GM19328 (cell line): ENCODE measurements at regions not wholly inside any gene's neighbourhood (a gene's known extent, or its start where the extent isn't known, plus 50 kb on each side); places are given as distances from the start of the nearest gene placed in this dataset.
"Not testable (repeated sequence)": the region's sequence is repeated elsewhere in the genome, so short reads cannot be mapped to it uniquely, and the experiment has no call there.

Experiments used
- ATAC-seq: cut with Tn5 transposase; IDR thresholded peaks from one replicate; pipeline ENCODE4 v1.9.1; 2021; ENCODE audit warnings: mild to moderate bottlenecking, moderate library complexity; ENCODE audit not compliant: unreplicated experiment

DNA sequence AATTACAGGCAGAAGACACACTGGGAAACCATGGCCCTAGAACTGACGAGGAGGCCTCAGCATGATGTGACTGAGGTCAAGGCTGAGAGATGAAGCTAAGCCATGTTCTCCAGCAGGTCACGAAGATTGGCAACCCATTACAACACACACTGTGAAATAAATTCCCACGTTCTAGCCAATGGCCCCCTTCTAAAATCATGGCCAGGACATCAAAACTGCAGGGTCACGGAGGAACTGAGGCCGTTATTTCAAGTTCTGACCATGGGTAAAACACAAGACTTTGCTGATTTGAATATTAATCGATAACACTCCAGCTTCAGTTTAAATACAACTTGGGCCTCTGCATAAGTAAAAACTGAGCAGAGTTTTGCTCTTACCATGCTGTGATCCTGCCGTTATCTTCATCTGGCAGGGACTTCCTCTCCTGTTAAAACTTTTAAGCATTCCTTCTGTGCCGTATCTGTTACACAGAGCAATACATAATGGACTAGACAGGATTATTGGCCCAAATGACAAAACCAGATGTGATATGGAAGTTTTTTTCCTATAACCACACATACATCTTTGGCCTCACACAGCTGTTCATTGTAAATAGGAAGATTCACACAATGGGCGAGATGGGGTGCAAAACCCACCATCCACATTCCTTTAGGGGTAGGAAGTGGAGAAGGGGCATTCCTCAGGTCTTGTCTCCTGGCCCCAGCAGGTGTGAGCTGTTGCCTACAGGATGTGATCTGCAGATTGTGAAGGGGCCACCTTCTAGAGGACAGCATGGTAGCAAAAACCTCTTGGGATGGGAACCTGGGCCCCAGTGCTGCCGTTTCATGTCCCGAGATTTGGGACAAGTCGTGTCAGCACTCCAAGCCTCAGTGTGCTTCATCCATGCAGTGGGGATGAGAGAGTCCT, 207.4 kb downstream of the OPA1 start:
- no peak for ATAC-seq

DNA sequence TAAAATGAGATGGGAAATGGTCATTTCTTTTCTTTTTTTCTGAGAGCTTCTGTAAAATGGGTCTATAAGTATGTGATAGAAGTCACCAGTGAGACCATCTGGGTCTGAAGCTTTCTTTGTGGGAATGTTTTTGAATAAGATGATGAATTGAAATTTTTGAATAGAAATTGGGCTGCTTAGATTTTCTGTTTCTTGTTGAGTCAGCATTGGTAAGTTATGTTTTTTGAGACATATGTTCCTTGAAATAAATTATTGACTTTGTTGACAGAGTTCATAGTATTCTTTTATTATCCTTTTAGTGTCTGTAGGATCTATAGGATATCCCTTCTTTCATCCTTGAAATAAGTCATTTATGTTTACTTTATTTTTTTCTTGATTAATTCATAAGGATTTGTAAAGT, 208.1 kb downstream of the OPA1 start:
- ATAC-seq: no peak

DNA sequence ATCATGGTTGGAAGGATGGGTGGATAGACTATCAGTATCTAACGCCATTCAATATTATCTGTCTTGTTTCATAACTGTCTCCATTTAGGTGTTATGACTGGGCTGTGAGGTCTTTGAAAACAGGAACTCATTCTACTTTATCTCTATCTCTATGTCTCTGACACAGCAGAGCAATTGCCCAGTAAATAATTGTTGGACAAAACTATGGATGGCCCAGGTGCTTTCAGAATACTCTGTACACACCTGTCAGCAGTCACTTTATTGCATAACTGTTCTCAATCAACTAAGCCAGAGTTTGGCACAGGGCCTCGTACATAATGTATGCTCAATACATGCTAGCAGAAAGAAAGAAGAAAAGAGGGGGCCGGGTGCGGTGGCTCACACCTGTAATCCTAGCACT, 210.3 kb downstream of the OPA1 start:
- no peak for ATAC-seq

DNA sequence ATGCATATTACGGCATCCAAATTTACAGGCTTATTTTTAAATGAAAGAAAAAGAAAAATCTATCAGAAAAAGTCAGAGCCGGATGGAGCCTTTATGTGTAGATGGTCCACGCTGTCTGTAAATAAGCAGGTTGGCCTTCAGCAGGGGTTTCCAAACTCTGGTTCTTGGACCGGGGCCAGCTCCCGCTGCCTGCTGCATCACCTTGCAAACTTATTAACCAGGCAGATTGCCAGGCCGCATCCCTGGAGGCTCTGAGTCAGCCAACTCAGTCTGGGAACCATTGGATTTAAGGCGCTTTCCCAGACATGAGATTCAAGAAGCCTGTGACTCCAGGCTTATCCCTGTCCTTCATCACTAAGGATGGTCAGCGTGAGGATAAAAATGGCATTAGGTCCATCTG, 212.4 kb downstream of the OPA1 start:
- no peak for ATAC-seq

DNA sequence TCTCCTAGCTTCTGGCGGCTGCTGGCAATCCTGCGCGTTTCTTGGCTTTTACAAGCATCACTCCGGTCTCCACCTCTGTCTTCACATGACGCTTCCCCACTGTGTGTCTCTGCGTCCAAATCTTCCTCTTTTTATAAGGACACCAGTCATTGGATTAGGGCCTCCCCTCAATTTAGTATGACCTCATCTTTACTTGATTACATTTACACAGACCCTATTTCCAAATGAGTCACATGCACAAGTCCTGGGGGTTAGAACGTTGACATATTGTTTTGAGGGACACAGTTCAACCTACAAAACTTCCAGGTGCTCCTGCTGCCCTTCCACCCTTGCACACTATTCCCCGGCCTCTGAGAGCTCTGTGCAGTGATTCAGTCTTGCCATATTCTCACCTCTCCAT, 215.3 kb downstream of the OPA1 start:
- no peak for ATAC-seq

DNA sequence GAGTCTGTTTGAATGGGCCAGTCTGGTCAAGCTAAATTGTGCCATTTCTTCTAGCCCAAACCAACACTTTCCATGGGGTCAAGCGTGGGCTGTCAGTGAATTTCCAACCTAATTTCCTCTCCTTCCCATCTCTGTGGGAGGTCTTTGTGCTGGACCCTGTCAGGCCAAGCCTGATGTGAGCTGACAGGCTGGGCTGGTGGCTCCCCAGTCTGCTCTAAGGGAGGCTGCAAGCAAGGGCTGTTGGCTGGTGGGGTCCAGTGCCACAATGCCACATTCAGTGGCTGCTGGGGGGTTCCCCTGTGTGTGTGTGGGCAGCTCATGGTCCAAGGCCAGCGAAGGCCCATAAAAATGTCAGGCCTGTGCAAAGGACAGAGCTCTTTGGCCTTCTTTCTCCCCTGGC, 216.1 kb downstream of the OPA1 start:
- no peak for ATAC-seq

DNA sequence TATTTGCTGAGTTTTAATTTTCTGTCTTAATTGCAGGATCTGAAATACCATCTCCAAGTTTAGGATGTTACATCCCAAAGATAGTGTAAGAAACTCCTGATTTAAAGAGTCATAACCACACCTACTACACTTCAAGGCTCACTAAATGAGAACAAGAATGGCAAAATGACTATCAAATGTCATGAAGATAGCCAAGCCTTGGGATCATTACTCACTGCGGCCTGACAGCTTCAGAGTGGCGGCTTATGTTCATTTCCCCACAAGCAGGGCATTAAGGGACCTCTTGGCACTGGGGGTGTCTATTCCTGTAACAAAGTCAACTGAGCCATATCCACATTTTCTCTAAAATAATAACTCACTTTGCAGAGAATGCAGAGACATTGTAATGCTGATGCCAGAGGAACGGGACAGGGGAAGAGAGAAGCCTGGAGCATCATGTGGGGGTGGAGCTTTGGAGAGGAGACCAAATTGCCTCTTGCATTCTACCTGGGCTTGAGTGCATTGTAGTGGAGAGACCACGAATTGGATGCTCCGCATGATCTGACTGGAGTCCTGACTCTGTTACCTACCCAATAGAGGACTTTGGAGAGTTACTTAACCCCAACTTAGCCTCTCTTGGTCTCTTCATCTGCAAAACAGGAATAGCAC, 219.2 kb downstream of the OPA1 start:
- no peak for ATAC-seq

DNA sequence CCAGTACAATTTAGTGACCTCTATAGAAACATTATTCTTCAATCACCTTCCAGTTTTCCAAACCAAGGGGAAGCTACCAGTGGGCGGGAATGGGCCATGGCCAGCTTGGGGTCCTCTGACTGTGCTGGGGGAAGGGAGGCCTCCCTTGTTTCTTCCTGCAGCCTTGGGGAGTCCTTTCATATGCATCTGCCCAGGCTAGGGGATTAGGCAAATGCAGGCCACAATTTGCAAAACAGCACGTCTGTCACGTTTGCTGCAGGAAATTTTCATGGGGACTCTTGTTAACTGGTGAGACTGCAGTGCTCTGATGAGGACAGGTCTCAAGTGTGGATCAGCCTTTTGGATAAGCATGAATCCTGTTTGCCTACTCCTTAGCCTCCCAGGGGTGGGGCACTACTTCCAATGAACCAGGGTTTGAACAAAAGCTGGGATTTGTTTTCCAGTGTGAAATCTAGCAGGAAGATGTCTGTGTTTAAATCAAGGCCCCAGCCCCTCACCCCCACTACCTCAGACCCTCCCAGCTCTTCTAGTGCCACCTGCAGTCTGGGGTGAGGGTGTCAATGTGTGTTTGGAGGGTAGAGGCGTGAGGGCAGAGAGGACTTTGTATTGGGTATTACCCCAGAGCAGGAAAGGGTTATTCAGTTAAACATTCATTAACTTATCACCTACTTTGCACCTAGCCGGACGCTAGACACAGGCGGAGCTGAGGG, 219.9 kb downstream of the OPA1 start:
- ATAC-seq: no peak

DNA sequence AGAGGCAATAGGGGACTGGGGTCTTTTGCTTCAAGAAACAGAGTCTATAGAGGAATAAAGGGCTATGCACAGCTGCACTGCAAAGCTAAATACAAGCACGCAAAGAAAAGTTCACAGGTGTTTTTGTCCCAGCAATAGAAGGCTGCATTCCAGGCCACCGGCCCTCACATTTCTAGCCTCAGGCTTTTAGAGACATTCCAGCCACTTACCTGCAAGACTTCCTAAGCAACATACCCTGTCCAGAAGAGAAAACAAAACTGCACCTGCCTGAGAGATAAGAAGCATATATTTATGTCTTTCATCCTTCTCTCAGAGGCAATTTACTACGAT, 220.5 kb downstream of the OPA1 start:
- ATAC-seq: no peak

DNA sequence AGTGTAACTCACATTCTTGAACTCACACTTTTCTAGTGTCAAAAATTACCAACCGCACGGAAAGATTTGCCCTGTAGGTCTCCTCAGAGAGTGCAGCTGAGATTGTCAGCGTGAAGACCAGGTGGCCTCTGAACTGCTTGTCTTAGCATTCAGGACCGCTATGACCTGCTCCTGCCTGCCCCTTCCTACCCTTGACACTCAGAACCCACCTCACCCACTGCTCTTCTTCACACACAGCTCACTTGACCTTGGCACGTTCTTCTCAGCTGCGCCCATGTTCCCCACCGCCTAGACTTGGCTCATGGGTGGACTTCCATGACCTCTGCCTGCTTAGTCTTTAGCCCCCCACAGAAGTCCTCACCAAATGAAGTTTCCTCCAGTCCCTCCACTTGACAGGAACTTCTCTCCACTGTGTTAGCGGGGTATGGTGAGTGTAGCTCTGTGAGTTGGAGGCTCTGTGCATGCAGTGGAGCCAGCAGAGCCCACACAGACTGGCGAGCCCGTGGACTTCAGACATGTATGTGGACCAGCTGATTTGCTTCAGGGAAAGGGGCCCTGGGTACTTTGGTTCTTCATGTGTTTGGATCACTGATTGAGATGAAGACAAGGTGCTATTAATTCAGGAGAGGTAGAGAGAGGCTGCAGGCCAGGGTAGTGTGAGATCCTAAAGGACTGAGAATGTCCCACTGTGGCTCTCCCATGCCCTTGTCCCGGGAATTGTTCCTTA, 221.3 kb downstream of the OPA1 start:
- ATAC-seq: no peak

DNA sequence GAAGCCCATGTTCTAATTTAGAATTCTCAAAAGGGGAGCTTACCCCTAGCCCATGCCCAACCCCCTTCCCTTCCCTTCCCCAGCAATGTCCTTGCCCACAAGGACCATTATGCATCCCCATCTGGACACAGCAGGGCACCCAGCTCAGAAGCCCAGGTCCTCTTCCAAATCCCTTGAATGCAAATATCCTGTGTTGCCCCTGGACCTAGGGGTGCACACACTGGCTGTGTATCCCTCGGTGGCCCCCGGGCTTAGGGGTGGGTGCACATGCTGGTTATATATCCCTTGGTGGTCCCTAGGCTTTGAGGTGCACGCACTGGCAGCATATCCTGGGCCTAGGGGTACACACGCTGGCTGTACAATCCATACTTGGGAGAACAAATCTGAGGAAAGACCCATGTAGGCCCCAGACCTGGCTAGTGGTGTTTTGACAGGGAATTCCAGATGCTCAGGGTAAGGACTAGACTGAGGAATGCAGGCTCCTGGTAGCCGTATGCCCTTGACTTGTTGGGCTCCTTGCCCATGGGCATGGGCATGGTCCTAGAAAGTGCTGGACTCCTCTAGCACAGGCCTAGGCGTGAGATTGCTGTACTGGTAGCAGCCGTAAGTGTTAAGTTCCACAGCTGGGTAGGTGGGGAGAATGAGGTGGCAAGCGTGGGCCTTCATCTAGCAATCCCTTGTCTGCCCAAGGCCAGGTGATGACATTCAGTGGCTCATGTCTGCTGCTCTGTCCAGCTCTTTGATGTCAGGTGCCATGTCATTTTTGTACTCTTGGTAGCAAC, 222.4 kb downstream of the OPA1 start:
- ATAC-seq: no peak

DNA sequence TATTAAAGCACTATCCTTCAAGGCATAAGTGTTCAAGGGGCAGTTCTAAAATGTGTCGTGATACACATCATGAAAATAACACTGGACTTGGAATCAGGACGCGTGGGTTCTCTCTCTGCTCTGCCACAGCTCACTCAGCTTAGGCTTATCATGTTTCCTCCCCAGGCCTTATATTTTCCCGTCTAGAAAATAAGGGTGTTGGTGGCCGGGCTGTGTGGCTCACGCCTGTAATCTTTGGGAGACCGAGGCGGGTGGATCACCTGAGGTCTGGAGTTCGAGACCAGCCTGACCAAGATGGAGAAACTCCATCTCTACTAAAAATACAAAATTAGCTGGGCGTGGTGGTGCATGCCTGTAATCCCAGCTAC, 223.0 kb downstream of the OPA1 start:
- ATAC-seq: no peak

DNA sequence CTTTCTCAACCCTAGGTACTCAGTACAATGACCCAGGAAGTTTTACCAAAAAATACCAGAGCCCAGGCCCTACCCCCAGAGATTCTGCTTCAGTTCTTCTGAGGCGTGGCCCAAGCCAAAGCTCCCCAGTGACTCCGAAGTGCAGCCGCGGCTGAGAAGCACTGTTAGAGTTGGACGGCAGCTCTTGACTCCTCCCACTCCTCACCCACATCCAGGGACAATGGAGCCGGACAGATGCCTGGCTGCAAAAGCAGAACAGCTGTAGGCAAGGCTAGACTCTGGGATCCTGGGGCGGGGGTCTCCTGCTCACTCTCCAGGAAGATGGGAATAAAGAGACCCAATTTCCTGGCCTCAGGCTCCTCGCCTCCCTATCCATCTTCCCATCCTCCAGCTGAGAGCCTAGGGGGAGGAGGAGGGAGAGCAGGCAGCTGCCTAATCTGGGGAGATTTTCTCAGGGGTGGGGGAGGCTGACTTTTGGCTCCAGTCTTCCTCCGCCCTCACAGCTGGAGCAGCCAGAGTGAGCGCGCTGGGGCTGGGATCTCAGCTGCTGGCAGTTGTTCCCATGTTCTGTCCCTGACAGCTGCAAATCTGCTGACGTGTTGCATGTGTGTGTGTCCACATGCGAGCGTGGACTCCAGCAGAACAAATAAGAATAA, 223.8 kb downstream of the OPA1 start:
- no peak for ATAC-seq

DNA sequence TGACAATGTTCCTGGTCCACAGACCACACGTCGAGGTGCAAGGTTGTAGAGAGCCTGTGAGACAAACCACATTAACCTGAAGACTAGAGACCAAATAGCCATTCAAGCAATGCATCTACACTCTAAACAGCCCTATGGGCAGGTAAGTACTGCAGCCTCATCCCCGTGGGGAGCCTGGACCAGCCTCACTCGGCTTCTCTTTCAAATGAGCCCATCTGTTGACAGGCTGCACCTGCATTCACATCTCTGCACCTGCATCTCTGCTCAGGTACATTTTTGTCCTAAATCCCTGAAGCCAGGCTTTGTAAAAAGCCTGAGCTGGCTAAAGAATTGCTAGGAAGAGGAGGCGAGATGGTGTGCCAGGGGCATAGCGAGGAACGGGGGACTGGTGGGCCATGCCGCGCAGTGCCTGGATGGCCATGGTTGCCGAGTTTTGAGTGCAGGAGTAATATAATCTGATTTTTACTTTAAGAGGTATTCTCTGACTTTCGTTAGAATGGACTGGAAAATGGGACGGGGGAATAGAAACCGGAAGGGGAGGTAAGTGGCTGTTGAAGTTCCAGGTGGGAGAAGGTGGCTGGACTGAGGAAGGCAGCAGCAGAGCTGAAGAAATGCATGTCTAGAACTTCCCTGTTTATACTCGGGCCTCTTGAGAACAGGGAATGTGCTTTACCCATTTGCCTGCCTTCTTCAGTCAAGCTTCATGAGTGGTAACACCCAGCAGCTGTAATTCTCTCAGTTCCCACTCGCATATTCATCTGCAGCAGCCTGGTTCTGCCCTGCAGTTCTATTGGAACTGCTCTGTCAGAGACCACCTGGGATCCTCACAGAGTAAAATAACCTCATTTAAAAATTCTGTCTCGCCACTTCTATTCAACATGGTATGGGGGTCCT, 226.4 kb downstream of the OPA1 start:
- ATAC-seq: no peak

DNA sequence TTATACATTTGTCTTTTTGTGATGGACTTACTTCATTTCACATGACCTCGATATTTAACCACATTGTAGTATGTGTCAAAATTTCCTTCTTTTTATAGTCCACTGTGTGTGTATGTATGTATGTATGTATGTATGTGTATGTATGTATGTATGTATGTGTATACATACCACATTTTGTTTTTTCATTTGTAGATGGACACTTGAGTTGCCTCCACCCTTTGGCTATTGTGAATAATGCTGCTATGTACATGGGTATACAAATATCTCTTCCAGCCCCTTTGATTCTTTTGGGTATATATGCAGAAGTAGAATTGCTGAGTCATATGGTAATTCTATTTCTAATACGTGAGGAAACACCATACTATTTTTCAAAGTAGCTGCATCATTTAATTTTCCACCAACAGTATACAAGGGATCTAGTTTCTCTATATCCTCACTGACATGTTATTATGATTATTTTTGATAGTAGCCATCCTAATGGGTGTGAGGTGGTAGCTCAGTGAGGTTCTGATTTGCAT, 228.2 kb downstream of the OPA1 start:
- ATAC-seq: no peak

DNA sequence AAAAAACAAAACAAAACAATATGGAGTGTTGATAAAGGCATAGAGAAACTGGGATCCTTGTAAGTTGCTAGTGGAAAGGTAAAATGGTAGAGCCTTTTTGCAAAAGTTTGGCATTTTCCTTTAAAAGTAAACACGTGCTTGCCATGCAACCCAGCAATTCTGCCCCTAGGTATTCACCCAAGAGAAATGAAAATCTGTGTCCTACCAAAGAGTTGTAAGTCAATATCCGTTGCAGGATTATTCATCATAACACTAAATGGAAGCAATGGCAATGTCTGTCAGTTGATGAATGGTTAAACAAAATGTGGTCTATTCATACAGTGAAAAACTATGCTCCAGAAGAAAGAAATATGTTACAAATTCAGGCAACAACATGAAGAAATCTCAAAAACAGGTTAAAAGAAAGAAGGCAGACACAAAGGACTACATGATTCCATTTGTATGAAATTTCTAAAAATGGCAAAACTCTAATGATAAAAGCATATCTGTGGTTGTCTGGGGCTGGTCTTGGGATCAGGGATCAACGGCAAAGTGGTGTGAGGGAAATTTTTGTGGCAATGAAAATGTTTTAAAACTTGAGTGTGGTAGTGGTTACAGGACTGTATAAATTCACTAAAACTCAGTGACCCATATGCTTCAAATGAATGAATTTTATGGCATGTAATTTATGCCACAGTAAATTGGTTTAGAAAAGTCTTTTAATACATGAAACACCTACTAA, 229.6 kb downstream of the OPA1 start:
- no peak for ATAC-seq

DNA sequence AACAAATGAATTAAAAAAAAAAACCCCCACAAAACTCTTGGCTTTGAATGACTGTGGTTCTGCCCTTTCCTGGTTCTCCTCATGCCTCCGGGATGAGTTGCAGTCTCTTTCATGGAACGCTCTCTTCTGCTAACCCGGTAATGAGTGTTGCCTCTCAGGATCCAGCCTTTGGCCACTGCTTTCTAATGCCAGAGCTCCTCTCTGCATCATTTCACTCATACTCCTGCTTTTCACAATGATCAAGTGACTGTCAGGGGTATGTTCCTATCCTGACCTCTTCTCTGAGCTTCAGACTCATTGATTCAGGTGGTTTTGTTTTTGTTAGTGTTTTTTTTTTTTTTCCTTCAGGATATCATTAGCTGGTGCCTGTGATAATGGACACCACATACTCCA, 230.2 kb downstream of the OPA1 start:
- not testable (repeated sequence) for ATAC-seq

DNA sequence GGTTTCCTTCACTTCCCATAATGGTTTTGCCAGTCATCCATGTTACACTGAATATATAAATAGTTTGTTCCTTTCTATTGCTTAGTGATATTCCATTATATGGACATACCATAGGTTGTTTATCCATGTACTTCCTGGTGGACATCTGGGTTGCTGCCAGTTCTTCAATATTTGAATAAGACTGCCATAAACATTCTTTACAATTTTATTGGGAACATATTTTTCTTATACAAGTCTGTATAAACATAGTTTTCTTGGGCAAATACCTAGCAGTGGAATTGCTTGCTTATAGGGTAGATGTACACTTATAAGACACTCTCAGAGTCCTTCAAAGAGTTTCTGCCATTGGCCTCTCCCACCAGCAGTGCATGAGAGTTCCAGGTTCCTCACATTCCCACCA, 231.4 kb downstream of the OPA1 start:
- ATAC-seq: no peak
